ENCODE measurements at regions not wholly inside any gene's neighbourhood (a gene's known extent, or its start where the extent isn't known, plus 50 kb on each side); places are given as distances from the start of the nearest gene placed in this dataset.

DNA sequence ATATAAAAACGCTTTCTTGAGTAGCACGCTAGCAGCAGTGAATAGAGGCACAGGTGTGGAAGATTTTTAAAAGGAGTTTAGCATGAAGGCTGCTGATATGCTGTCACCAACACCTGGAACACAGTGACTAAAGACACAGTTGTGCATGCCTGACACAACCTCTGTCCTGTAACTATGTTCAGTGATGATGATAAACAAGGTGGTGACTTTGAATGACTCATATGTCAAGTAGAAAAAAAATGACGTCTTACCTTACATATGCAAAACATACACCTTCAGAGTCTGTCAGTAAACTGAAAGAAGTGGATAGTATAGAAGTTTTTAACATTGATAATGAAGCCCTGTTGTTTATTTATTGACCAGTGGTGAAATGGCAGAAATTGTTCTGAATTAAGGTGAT, 66.2 kb upstream of the ADCY2 start:
- Histone ChIP-seq H4K8ac (ENCODE audit: extremely low read depth, insufficient read depth, low read length) (no peak overlapping the region), H2BK12ac (ENCODE audit: low read depth, low read length) (no peak overlapping the region), H3K18ac (ENCODE audit: extremely low read depth, low read length) (no peak overlapping the region), H3K79me1 (ENCODE audit: low read depth, low read length) (no peaks in the 10 kb centered on the region), H3K36me3 (ENCODE audit: control insufficient read depth in 2 of 4, insufficient read depth in 4 of 4, low read length in 3 of 4) (peaks cover 0 to 3% (median 0%) of the 10 kb centered on the region in 4 experiments; a peak in 1 of 8 replicates), H3K27me3 (replicated peaks in 1 of 4; ENCODE audit: control insufficient read depth in 3 of 4, extremely low read depth in 1 of 4, insufficient read depth in 3 of 4, low read length in 3 of 4) (no peaks in the 10 kb centered on the region; a peak in 1 of 7 replicates), H3K9ac (replicated peaks in 1 of 4; ENCODE audit: extremely low read depth in 1 of 4, low read depth in 3 of 4, low read length in 3 of 4) (no peak overlapping the region), H3K4me3 (ENCODE audit: extremely low read depth in 1 of 4, insufficient read depth in 2 of 4, low read depth in 3 of 4, low read length in 4 of 4) (no peak overlapping the region), H4K91ac (replicated peaks; ENCODE audit: insufficient read length, low read length) (no peak overlapping the region), H3K4me2 (ENCODE audit: insufficient read depth in 1 of 2, low read depth in 2 of 2, low read length in 2 of 2) (no peak overlapping the region), H3K27ac (ENCODE audit: low read depth, low read length) (no peak overlapping the region), H3K23ac (ENCODE audit: insufficient read length) (no peak overlapping the region), H4K5ac (ENCODE audit: insufficient read length, low read depth, low read length) (no peak overlapping the region), H3K14ac (ENCODE audit: insufficient read length) (no peak overlapping the region), H2BK5ac (ENCODE audit: low read depth, low read length) (no peak overlapping the region), H2AK5ac (ENCODE audit: low read depth, low read length) (peak overlapping the region; percentile 57; the same call in 1 of the 2 replicates), H3K56ac (replicated peaks; ENCODE audit: insufficient read length, low read depth, low read length) (no peak overlapping the region), H3K4me1 (replicated peaks in 1 of 4; ENCODE audit: control insufficient read depth in 3 of 4, insufficient read depth in 4 of 4, low read length in 3 of 4) (peaks cover 0 to 9% (median 4%) of the 10 kb centered on the region in 4 experiments; a peak in 4 of 7 replicates), H3K23me2 (ENCODE audit: low read depth, low read length) (no peaks in the 10 kb centered on the region; the same call in 1 of the 2 replicates), H2AFZ (ENCODE audit: low read length) (no peak overlapping the region), H2BK120ac (replicated peaks; ENCODE audit: low read depth, low read length) (no peak overlapping the region), H3K4ac (replicated peaks; ENCODE audit: insufficient read length, low read depth, low read length) (no peak overlapping the region), H2BK20ac (ENCODE audit: low read length) (peak overlapping the region; percentile 83; the same call in 1 of the 2 replicates), H3K9me3 (ENCODE audit: insufficient read depth in 2 of 2, low read depth in 1 of 2, low read length in 1 of 2) (peaks cover 0 to under 1% of the 10 kb centered on the region in 2 experiments; a peak in 1 of 4 replicates), H2BK15ac (ENCODE audit: low read length) (no peak overlapping the region), H4K20me1 (replicated peaks in 1 of 2; ENCODE audit: control insufficient read depth in 1 of 2, insufficient read depth in 2 of 2, low read length in 2 of 2) (no peaks in the 10 kb centered on the region), H3K79me2 (ENCODE audit: control insufficient read depth in 1 of 2, insufficient read depth in 2 of 2, low read length in 2 of 2) (no peaks in the 10 kb centered on the region)
- CTCF ChIA-PET (ENCODE audit: partially characterized antibody), result no interaction called here
- POLR2A ChIA-PET (ENCODE audit: partially characterized antibody), result no interaction called here
- FAIRE-seq, result no peak
- TF ChIP-seq EGR1 (IDR thresholded peaks at IDR 0.05; ENCODE audit: borderline replicate concordance, low read depth, low read length) (no peak), TAF7 (optimal IDR thresholded peaks at IDR 0.05; ENCODE audit: borderline replicate concordance, low read depth, low read length) (no peak), POLR2A (IDR thresholded peaks at IDR 0.05; ENCODE audit: control extremely low read depth in 1 of 2, low read depth in 2 of 2, low read length in 2 of 2) (no peak), ZNF274 (IDR thresholded peaks at IDR 0.05; ENCODE audit: borderline replicate concordance, extremely low read depth, low read length) (no peak)
- TF ChIP-seq, protein P1, sequence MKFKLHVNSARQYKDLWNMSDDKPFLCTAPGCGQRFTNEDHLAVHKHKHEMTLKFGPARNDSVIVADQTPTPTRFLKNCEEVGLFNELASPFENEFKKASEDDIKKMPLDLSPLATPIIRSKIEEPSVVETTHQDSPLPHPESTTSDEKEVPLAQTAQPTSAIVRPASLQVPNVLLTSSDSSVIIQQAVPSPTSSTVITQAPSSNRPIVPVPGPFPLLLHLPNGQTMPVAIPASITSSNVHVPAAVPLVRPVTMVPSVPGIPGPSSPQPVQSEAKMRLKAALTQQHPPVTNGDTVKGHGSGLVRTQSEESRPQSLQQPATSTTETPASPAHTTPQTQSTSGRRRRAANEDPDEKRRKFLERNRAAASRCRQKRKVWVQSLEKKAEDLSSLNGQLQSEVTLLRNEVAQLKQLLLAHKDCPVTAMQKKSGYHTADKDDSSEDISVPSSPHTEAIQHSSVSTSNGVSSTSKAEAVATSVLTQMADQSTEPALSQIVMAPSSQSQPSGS (IDR thresholded peaks at IDR 0.05; ENCODE audit: low read length), result no peak
- TF ChIP-seq, protein P2, sequence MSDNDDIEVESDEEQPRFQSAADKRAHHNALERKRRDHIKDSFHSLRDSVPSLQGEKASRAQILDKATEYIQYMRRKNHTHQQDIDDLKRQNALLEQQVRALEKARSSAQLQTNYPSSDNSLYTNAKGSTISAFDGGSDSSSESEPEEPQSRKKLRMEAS (IDR thresholded peaks at IDR 0.05), result no peak
- no peak for DNase-seq (ENCODE audit: low read depth in 1 of 2, low spot score in 2 of 2)
- WGBS, 2 experiments (ENCODE audit: extremely low coverage in 1 of 2, insufficient coverage in 1 of 2, insufficient read length in 1 of 2, insufficient replicate concordance in 2 of 2, low coverage in 1 of 2, low lambda C conversion rate in 2 of 2, missing lambda C conversion rate in 1 of 2), result 87% methylated on average over 3 of the region's 3 CpGs; no CpG with 5 or more reads in 1 of the 2 experiments

Data from H1 (cell line).